Fibroblast of the conjunctiva (primary cell): ENCODE measurements at regions not wholly inside any gene's neighbourhood (a gene's known extent, or its start where the extent isn't known, plus 50 kb on each side); places are given as distances from the start of the nearest gene placed in this dataset.

Experiments used
- DNase-seq: peaks from one replicate; pipeline ENCODE4 v3.0.0-alpha.2; 2010; ENCODE audit warnings: low read depth

DNA sequence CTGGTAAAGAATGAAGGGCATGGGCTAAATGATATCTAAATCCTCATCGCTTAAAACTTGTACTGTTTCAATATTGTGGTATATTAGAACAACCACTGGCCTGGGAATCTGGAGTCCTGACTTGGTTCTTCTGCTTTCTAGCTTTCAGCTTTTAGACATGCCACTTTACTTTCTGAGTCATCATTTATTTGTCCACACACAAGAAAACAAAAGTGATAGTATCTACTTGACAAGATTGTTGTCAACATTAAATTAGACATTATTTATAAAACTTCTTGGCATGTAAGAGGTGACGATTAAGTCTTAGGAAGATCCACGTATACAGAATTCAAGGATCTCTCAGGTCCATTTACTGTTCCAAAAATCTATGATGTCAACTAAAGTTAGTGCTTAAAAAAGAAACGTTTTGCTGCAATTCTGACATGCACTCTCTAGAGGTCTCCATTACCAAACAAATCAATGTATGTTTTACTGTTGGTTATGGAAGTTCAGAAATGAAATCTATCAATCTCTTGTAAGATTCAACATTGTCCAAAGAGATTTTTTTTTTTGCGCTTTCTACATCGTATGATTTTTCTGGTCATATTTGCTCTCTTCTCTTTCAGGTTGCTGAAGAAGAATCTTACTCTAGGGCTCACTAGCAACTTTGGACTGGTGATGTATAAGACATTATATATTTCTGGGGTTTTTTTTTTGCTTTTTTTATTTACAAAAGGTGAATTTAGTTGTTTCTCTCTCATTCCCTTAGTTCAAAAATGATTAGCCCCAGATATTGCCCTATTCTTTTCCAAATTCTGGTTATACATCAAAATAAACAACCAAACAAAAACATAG, 53.6 kb upstream of the DYNC1I1 start:
- DNase-seq = no peak

DNA sequence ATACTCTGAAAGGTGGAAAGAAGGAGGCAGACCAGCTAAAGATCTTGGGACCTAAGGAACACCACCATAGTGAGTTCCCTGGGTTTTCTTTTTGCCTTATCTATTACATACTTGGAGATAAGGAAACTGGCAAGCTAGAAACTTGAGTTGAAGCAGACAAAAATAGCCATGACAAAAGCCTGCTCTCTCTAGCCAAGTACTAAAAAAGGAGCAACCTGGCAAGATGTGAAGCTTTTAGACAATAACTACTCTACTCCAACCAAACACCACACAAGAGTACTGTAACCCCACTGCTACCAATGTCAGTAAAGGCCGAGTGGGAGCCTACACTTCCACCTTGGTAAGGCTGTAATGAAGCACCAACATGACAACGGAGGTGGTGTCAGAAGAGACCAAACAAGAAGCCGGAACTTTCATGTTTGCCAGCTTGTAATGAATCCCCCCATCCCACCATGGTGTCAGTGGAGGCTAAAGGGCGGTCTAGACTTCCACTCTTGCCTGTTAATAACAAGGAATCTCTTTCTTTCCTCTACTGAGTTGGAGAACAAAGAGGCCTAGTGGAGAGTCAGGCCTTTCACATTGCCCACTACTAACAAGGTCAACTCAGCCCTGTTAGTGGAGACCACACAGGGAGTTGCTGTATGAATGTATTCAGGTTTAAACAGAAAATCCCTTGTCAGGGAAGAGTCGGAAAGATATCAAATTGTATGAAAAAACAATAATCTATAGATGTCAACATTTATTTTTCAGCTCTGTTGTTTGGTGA, 55.8 kb upstream of the DYNC1I1 start:
- DNase-seq = no peak

DNA sequence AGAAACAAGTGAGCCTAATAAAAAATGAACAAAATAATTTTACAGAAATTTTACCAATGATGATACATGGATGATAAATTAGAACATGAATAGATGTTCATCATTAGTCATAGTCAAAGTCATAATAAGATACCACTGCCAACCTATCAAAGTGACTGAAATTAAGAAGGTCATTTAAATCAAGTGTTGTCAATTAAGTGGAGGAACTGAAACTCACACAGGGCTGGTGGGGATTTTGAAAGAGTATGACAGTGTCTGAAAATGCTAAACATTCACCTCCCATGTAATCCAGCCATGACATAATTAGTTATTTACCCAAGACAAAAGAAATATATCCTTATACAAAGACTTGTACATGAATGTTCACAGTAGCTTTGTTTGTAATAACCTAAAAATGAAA, 57.1 kb upstream of the DYNC1I1 start:
- no peak for DNase-seq

DNA sequence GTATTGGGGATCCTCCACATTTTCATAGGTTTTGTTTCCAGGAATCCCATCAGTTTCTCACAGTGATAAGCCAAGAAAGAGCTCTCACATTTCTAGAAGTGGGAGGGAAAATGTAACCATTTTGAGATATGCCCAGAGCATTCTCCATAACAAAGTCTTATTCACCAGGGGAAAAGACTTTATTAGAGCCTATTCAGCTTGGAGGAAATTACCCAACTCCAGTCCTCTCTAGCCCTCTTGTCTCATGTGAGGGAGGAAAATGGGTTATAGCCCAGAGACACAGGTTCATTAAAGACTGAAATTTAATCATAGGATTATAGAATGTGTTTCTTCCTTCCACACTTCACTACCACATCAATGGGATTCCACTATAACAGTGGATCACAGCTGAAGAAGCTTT, 61.6 kb upstream of the DYNC1I1 start:
- DNase-seq = no peak

DNA sequence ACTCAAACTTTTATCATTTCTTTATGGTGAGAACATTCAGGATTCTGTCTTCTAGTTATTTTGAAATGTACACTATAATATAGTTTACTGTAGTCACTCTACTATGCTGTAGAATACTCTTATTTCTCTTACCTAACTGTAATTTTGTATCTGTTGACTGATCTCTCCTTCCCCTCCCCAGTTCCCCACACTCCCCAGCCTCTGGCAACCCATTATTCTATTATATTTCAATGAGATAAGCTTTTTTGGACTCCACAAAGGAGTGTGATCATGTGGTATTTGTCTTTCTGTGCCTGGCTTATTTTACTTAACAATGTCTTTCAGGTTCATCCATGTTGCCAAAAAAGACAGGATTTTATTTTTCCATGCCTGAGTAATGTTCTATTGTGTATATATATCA, 71.4 kb upstream of the DYNC1I1 start:
- DNase-seq = no peak

DNA sequence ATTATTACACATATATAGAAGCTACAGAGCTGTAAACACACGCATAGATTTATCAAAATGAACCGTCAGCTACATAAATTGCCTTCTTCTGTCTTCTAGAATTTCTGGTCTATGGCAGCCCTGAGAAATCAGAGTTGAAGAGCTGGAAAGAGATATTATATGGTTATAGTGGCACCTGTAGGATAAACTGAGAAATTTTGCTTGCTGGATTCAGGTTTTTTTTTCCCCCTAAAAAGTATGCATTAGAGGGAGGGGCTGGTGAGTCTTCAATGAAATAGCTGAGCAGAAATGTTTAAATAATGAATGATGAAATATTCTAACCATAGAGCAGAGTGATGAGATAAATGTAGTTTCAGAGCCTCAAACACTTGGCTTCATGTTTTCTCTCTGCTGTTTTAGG, 78.0 kb upstream of the DYNC1I1 start:
- DNase-seq = no peak

DNA sequence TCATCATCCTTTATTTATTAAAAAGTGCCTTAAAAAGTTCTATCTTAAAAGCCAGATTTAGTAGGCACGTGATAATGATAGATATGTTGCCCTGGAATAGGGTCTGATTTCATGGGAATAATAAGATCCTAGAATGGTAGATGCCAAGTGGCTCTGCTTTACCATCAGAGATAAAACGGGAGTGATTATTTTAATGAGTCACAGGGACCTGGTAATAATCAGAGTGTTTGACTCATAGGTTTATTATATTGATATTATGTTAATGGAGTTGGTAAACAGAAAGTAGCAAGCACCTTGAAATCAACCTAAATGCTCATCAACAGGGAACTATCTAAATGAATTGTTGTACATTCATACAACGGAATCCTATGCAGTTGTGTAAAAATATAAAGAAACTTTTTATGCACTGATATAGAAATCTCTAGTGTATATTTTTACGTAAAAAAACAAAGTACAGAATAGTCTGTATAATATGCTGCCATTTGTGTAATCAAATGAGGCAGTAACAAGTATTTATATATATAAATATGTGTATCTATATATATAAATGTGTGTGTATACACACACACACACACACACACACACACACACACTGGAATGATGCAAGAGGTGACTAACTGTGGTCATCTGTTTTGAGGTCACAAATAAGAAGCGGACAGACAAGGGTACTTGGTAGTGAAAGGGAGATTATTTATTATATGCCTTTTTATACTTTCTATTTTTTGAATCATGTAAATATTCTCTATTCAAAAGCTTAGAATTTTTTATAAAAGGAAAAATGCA, 78.6 kb upstream of the DYNC1I1 start:
- DNase-seq = no peak

DNA sequence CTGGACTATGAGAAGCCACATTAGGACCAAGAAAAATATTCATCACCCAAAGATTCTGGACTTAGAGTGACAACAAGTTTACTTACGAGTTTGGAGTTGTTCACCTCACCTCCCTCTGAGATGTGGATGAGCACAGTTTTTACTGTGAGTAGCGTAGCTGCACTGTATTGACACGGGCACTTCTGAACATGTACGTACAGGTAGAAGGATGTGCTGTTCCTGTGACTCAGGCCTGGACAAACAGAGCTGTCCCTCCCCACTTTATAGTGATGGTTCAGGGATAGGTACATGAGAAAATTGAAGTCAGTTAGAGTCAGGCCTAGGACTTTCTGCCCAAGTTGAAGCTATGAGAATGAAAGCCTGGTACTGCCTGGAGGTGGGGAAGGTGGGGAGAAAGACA, 80.9 kb upstream of the DYNC1I1 start:
- DNase-seq = no peak

DNA sequence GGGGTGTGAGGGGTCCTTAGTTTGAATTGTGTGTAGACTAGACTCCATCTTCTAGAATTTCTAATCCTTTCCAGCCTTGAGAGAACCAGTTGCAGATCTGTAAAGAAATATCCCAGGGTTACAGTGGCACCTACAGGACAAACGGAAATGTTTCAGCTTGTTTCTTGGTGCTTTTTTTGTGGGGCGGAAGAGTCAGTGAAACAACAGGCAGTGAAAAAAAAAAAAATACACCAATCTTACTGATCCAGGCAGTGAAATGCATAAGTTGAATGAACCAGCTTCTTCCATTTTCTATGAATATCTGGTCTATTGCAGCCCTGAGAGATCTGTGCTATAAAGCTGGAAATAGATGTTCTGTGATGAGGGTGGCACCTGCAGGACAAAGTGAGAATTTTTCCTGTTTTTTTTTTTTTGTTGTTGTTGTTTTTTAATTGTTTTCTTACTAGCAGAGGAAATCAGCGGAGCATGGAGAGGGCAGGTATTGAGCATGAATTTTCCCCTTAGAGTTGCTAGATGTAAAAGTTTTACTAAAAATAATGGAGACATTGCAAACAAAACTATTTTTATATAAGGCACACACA, 81.9 kb upstream of the DYNC1I1 start:
- DNase-seq = peak; percentile 8

DNA sequence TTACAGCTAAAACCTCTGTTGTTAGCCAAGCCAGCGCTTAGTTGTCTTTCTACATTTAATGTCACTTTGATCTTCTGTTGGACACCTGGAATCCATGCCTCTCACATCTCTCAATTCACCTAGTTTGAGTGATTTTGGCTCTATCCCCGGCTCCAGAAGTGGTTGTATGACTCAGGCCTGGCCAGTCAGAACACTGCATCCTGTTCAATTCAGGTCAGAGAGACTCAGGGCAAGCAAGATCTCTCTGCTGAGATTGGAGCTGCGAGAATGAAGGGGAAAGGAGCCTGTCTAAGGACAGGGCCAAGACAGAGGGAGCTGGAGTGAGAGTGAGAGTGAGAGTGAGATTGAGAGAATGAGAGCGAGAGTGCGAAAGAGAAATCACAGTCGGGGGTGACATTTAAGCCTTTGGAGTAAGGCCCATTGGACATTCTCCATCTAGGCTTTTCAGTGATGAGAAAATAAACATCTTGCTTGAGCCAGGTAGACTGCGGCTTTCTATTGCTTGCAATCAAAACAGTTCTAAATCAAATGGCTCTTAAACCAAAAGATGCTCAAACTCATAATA, 83.3 kb upstream of the DYNC1I1 start:
- no peak for DNase-seq

DNA sequence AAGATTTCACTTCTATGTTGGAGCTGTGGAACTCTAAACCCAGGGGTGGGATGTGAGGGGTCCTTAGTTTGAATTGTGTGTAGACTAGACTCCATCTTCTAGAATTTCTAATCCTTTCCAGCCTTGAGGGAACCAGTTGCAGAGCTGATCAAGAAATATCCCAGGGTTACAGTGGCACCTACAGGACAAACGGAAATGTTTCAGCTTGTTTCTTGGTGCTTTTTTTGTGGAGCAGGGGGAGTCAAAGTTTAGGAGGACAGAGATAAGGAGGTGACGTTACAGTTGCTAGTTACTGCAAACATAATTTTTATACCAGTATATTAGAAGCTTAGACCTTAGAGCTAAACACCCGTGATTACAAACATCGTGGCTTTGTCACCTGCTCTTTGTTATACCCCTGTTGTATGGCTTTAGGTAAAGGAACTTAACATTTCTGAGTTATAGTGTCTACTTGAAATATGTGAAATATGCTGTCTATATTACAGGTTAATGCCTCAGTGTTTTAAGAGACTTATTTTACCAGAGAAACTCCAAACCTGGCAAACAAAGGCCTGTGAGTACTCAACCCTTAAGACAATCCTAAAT, 84.5 kb upstream of the DYNC1I1 start:
- DNase-seq = no peak

DNA sequence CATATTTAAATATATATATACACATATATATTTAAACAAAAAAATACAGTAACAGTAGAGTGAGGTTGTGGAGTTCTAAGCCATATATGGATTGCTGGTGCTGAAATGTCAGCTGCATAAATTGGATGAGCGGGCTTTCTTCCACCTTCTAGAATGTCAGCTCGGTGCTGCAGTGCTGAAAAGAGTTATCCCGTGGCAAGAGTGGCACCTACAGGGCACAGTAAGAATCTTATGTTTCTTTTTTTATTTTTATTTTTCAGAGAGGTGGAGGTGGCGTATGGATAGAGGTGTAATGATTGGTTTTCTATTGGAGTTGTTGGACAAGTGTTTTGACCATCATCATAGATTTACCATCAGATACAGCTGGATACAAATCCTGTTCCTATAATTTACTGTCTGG, 86.2 kb upstream of the DYNC1I1 start:
- DNase-seq = peak; percentile 53

DNA sequence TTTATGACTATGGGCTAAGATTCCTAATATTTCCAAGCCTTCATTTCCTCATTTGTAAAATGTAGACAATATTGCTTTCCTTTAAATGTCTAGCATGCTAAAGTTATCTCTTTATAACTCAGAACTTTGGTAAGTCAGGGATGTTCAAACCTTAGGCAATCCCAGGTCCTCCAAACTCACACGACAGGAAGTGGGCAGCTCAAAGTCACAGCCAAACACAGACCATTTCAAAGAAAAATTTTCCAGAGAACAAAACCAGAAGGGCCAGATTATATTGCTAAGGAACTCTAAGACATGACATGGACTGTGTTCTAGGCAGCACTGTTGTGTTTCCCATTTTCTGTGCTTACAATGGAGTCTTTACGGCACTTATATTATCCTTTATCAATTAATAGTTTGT, 87.8 kb upstream of the DYNC1I1 start:
- no peak for DNase-seq

DNA sequence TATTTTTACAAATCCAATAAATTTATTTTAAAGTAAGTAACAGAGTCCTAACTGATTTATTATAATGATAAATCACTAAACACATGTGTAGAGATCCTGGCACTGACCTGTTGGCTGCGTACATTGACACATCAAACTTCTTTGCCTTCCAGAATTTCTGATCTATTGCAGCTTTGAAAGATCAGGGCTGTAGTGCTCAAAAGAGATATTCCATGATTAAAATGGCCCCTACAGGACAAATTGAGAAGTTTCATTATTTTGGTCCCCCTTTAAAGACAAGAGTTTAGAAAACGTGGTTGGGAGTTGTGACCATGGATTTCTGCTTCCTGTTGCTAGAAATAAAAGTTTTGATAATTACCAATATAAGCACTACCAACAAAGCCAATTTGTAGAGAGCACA, 87.7 kb upstream of the PDK4 start:
- peak; percentile 34 for DNase-seq

DNA sequence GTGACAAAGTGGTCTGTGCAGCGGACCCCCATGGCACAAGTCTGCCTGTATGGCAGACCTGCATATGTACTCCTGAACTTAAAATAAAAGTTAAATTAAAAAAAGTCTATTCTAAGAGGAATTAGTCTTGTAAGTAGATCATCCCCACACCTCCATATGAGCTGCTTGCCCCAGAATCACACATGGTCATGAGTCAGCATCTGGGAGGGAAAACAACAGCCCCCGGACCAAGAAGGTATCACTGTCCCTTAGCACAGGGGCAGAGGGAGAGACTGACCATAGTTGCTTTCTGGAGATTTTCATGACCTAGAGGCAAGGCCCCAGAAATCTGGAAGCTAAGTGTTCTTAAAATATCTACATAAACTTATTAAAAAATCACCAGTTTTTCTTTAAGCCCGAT, 86.6 kb upstream of the PDK4 start:
- DNase-seq = no peak

DNA sequence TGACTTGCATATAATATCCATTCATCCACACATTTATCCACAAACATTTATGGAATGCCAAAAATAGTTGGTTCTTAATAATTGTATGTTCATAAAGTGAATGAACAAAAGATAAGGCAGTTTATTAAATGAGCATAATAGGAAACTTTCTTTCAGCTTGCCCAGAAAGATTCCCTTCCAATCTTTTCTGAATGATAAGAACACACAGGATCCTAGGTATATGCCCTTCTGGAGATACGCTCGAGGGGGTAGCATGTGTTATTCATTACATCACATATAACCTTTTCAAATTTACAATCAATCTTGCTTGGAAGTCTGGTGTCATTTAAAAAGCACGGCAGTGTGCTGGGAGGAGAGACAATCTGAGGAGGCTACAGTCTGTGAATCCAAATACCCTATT, 80.4 kb upstream of the PDK4 start:
- DNase-seq = no peak

DNA sequence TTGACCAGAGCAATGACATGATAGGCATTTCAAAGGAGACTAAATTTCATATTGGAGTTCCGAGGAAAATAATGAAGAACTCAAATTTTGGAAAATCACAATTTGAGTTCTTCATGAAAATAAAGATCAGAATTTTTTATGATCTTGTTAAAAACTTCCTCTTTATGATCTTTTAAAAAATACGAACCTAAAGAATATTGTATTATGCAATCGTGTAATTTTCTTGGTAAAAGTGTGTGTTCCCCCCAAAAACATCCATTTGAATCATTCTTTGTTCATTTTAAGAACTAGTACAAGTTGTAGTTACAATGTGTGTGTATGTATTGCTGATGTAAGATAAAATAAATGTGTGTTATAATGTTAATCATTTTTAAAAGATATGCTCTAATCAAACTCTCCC, 79.3 kb upstream of the PDK4 start:
- DNase-seq = no peak

DNA sequence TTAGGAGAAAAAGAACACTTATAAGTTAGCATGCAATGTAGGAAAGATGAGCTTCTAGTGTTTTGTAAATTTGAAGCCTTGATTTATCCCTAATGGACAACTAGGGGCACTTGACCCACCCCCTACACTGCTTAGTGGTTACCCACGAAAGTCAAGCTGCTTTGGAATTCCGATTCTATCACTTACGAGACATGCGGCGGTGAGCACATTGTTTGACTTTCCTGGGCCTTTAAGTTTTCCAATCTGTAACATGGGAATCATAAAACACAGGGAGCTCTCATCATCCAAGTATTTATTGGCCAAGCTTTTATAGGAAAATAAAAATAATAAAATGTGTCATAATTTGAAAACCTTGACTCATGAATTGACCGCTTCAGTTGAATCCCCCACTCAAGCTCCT, 78.7 kb upstream of the PDK4 start:
- no peak for DNase-seq

DNA sequence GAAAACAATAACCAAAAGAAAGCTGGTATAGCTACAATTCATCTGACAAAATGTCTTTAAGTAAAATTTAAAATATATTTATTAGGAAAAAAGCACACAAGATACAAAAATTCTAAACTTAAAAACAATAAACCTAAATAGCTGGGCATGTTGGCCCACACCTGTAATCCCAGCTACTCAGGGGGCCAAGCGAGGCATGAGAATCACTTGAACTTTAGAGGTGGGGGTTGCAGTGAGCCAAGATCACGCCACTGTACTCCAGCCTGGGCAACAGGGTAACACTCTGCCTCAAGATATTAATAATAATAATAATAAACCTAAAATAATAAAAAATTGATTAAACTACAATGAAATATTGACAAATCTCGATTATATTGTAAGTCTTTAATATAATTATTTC, 77.8 kb upstream of the PDK4 start:
- DNase-seq = no peak

DNA sequence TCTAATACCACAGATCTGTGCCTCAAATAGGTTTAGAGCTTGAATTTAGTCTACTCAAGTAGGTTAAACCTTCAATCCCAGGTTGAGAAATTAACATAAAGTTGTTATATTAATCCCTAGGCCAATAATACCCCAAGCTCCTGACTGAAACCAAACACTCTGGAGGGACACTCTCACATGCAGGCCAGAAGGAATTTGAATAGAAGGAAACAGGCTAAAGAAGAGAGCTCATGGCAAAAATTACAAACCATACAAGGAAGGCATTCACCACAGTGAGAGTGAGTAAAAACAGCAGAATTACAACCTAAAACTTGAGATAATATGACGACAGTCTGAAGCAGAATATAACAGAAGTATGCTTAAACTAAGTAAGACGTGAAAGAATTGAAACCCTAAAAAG, 76.1 kb upstream of the PDK4 start:
- no peak for DNase-seq

DNA sequence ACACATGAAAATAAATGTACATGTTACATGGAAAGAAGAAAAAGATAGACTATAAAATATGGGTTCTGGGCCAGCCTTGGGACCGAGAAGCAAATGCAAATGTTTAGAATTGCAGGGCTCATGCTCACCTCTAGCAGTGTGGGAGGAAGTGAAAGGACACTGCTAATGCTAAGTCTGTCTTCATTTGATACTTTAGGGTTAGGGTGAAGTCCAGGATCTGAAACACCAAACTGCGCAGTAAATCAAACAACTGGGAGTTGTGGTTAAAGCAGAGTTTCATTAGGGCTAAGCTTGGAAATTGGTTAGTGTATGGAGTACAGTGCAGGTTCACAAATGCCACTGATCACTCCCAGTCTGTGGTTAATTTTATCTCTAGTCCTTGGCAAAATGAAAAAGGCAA, 73.2 kb upstream of the PDK4 start:
- DNase-seq = no peak

DNA sequence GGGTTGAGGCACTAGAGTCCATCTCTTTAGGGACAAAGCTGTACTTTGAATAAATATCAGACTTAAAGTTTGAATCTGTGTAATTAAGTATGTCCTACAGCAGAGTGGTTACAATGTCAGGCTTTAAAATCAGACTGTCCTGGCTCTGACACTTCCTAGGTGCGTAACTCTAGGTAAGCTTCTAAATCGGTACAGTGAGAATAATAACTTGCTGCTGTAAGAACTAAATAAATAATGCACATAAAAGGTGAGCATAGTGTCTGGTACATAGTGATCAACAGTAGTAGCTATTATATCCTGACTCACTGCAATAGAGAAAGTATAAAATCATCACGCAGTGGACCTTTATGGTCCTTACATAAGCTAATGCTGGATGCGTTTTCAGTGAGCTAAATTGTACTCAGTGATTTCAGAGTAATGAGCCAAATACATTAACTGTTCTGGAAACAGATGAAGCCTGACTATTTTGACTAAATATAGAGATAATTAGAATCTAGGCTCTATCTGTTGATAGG, 72.2 kb upstream of the PDK4 start:
- no peak for DNase-seq
